GM23338 (cell line): ENCODE measurements at regions not wholly inside any gene's neighbourhood (a gene's known extent, or its start where the extent isn't known, plus 50 kb on each side); places are given as distances from the start of the nearest gene placed in this dataset.

Experiments used
- ATAC-seq: fragments of 200-7000 bp; cut with Tn5 transposase; 3 replicates; pipeline ENCODE4 v1.9.1; 2020
- DNase-seq: peaks from one replicate; pipeline ENCODE4 v3.0.0-alpha.2; 2015; ENCODE audit warnings: low spot score
- H2AFZ ChIP-seq: fragments of 200-600 bp; sonication (generic); 2 replicates; pipeline ENCODE4 v1.8.0; 2016; ENCODE audit warnings: antibody characterized with exemption, mild to moderate bottlenecking, moderate library complexity
- H3F3A ChIP-seq: fragments of 200-600 bp; sonication (generic); replicated peaks from 2 replicates; pipeline ENCODE4 v1.8.0; 2017; ENCODE audit warnings: antibody characterized with exemption, mixed run types, low read depth
- H3K27ac ChIP-seq: fragments of 200-600 bp; sonication (generic); 2 replicates; pipeline ENCODE4 v1.6.1; 2016; ENCODE audit warnings: low read depth
- H3K27me3 ChIP-seq: fragments of 200-600 bp; sonication (generic); 2 replicates; pipeline ENCODE4 v1.8.0; 2016; ENCODE audit warnings: mild to moderate bottlenecking, mixed run types, moderate library complexity; ENCODE audit not compliant: insufficient read depth
- H3K36me3 ChIP-seq: fragments of 200-600 bp; sonication (generic); 2 replicates; pipeline ENCODE4 v1.8.0; 2016; ENCODE audit warnings: mild to moderate bottlenecking; ENCODE audit not compliant: insufficient read depth
- H3K4me1 ChIP-seq: fragments of 200-600 bp; sonication (generic); 2 replicates; pipeline ENCODE4 v1.8.0; 2016; ENCODE audit warnings: mild to moderate bottlenecking, moderate library complexity; ENCODE audit not compliant: insufficient read depth
- H3K4me2 ChIP-seq: fragments of 200-600 bp; sonication (generic); 2 replicates; pipeline ENCODE4 v1.7.1; 2017; ENCODE audit warnings: mixed run types
- H3K4me3 ChIP-seq: fragments of 200-600 bp; sonication (generic); 2 replicates; pipeline ENCODE4 v1.6.1; 2016; ENCODE audit warnings: mixed run types
- H3K79me2 ChIP-seq: fragments of 200-600 bp; sonication (generic); replicated peaks from 2 replicates; pipeline ENCODE4 v1.8.0; 2017; ENCODE audit warnings: mild to moderate bottlenecking; ENCODE audit not compliant: insufficient read depth
- H3K9me2 ChIP-seq: fragments of 200-600 bp; sonication (generic); 2 replicates; pipeline ENCODE4 v1.8.0; 2017; ENCODE audit not compliant: insufficient read depth
- H4K20me1 ChIP-seq: fragments of 200-600 bp; sonication (generic); replicated peaks from 2 replicates; pipeline ENCODE4 v1.8.0; 2017; ENCODE audit warnings: mild to moderate bottlenecking; ENCODE audit not compliant: insufficient read depth
- H3K27ac Mint-ChIP-seq: 2 replicates; pipeline ENCODE4 v1.8.0; 2020; ENCODE audit warnings: inconsistent platforms, mild to moderate bottlenecking, moderate library complexity, mixed read lengths
- H3K27me3 Mint-ChIP-seq: 3 replicates; pipeline ENCODE4 v1.8.0; 2022; ENCODE audit warnings: low read depth, mild to moderate bottlenecking, moderate library complexity, mixed read lengths, inconsistent platforms; ENCODE audit not compliant: insufficient read depth, poor library complexity
- H3K36me3 Mint-ChIP-seq: 3 replicates; pipeline ENCODE4 v1.8.0; 2021; ENCODE audit warnings: low read depth, mild to moderate bottlenecking, inconsistent platforms, moderate library complexity, mixed read lengths
- H3K4me1 Mint-ChIP-seq: 3 replicates; pipeline ENCODE4 v1.8.0; 2020; ENCODE audit warnings: mild to moderate bottlenecking, inconsistent platforms, mixed read lengths
- H3K4me3 Mint-ChIP-seq: 3 replicates; pipeline ENCODE4 v1.8.0; 2021; ENCODE audit warnings: moderate library complexity, mild to moderate bottlenecking, inconsistent platforms, mixed read lengths
- H3K9me3 Mint-ChIP-seq: 3 replicates; pipeline ENCODE4 v1.8.0; 2020; ENCODE audit warnings: moderate library complexity, mild to moderate bottlenecking, inconsistent platforms, mixed read lengths
- CREB1 ChIP-seq: fragments of 250-450 bp; sonication (Bioruptor Pico); IDR thresholded peaks from 2 replicates; pipeline ENCODE4 v1.5.0; 2020; ENCODE audit warnings: low read depth, mild to moderate bottlenecking, moderate library complexity
- EZH2 ChIP-seq: fragments of 200-600 bp; sonication (generic); IDR thresholded peaks from one replicate; pipeline ENCODE4 v1.8.0; 2017; ENCODE audit warnings: antibody characterized with exemption, mild to moderate bottlenecking, low read depth; ENCODE audit not compliant: unreplicated experiment
- EZH2phosphoT487 ChIP-seq: fragments of 200-600 bp; sonication (generic); IDR thresholded peaks from one replicate; pipeline ENCODE4 v1.8.1; 2018; ENCODE audit warnings: antibody characterized with exemption; ENCODE audit not compliant: unreplicated experiment
- JUNB ChIP-seq: IDR thresholded peaks from one replicate; pipeline ENCODE4 v1.6.1; 2016; ENCODE audit warnings: antibody characterized with exemption; ENCODE audit not compliant: unreplicated experiment
- NANOG ChIP-seq: IDR thresholded peaks from 2 replicates; pipeline ENCODE4 v1.6.1; 2016; ENCODE audit warnings: antibody characterized with exemption, borderline replicate concordance
- POLR2AphosphoS5 ChIP-seq: IDR thresholded peaks from 2 replicates; pipeline ENCODE4 v1.6.1; 2016; ENCODE audit warnings: antibody characterized with exemption, low read depth
- STAT1 ChIP-seq: IDR thresholded peaks from one replicate; pipeline ENCODE4 v1.6.1; 2016; ENCODE audit warnings: antibody characterized with exemption; ENCODE audit not compliant: unreplicated experiment
- ZNF114 ChIP-seq: fragments of 250-450 bp; sonication (Bioruptor Pico); IDR thresholded peaks from 2 replicates; pipeline ENCODE4 v1.5.0; 2020; ENCODE audit warnings: mild to moderate bottlenecking, moderate library complexity
- ZNF331 ChIP-seq: fragments of 250-450 bp; sonication (Bioruptor Pico); IDR thresholded peaks from 2 replicates; pipeline ENCODE4 v1.5.0; 2020; ENCODE audit warnings: low read depth, mild to moderate bottlenecking, moderate library complexity
- TF ChIP-seq, protein P1 (sequence below): IDR thresholded peaks from 2 replicates; pipeline ENCODE4 v1.6.1; 2016; ENCODE audit warnings: antibody characterized with exemption
- TF ChIP-seq, protein P2 (sequence below), 2 experiments: fragments of 200-600 bp in 1 of 2; sonication (generic) in 1 of 2; conservative IDR thresholded peaks; 2 replicates each; pipeline versions ENCODE4 v1.5.1 to v1.6.1; 2016 to 2017; ENCODE audit warnings: antibody characterized with exemption in 2 of 2, low read depth in 2 of 2, mild to moderate bottlenecking in 2 of 2, moderate library complexity in 1 of 2
- TF ChIP-seq, protein P3 (sequence below): fragments of 250-450 bp; sonication (Bioruptor Pico); IDR thresholded peaks from 2 replicates; pipeline ENCODE4 v1.5.0; 2020; ENCODE audit warnings: mild to moderate bottlenecking, moderate library complexity
- TF ChIP-seq, protein P4 (sequence below): IDR thresholded peaks from one replicate; pipeline ENCODE4 v1.6.1; 2018; ENCODE audit warnings: antibody characterized with exemption; ENCODE audit not compliant: unreplicated experiment

DNA sequence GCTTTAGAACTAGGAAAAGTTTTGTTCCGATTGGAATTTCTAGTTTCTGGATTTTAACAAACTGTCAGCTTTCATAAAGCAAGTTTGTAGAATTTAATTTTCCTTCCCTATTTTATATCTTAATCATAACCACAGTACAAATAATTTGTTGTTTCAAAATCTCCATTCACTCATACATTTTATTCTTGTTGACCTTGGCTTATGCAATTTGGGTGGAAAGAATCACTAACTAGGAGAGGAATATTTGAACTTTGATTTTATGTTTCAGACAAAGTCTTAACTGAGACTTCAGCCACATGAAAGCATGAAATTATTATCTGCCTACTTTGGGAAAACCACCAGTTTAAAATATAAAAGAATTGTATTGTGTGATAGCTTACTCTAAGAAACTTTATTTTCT, 427.9 kb downstream of the SPRY1 start:
- Mint-ChIP-seq H3K27me3 (no peaks in the 10 kb centered on the region), H3K36me3 (no peaks in the 10 kb centered on the region; the same call in 2 of the 3 replicates), H3K27ac (no peak overlapping the region), H3K4me3 (no peak overlapping the region), H3K4me1 (no peaks in the 10 kb centered on the region), H3K9me3 (peaks cover 6% of the 10 kb centered on the region; the same call in 2 of the 3 replicates)
- Histone ChIP-seq H3K27me3 (no peaks in the 10 kb centered on the region), H3K36me3 (no peaks in the 10 kb centered on the region), H3K4me2 (no peak overlapping the region), H2AFZ (no peak overlapping the region), H3F3A (no peaks in the 10 kb centered on the region), H3K4me3 (no peak overlapping the region), H3K4me1 (no peaks in the 10 kb centered on the region), H3K27ac (no peak overlapping the region), H3K9me2 (no peaks in the 10 kb centered on the region), H3K79me2 (no peaks in the 10 kb centered on the region), H4K20me1 (no peaks in the 10 kb centered on the region)
- no peak for TF ChIP-seq ZNF331 (CRISPR knock-in tag)
- TF ChIP-seq, protein P1, sequence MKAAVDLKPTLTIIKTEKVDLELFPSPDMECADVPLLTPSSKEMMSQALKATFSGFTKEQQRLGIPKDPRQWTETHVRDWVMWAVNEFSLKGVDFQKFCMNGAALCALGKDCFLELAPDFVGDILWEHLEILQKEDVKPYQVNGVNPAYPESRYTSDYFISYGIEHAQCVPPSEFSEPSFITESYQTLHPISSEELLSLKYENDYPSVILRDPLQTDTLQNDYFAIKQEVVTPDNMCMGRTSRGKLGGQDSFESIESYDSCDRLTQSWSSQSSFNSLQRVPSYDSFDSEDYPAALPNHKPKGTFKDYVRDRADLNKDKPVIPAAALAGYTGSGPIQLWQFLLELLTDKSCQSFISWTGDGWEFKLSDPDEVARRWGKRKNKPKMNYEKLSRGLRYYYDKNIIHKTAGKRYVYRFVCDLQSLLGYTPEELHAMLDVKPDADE: no peak
- TF ChIP-seq ZNF114 (CRISPR knock-in tag): no peak
- TF ChIP-seq, protein P2, sequence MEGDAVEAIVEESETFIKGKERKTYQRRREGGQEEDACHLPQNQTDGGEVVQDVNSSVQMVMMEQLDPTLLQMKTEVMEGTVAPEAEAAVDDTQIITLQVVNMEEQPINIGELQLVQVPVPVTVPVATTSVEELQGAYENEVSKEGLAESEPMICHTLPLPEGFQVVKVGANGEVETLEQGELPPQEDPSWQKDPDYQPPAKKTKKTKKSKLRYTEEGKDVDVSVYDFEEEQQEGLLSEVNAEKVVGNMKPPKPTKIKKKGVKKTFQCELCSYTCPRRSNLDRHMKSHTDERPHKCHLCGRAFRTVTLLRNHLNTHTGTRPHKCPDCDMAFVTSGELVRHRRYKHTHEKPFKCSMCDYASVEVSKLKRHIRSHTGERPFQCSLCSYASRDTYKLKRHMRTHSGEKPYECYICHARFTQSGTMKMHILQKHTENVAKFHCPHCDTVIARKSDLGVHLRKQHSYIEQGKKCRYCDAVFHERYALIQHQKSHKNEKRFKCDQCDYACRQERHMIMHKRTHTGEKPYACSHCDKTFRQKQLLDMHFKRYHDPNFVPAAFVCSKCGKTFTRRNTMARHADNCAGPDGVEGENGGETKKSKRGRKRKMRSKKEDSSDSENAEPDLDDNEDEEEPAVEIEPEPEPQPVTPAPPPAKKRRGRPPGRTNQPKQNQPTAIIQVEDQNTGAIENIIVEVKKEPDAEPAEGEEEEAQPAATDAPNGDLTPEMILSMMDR (conservative IDR thresholded peaks at IDR 0.05; ENCODE audit: low read depth in 2 of 2): no peak
- no peak for TF ChIP-seq JUNB
- no peak for TF ChIP-seq POLR2AphosphoS5
- TF ChIP-seq, protein P3, sequence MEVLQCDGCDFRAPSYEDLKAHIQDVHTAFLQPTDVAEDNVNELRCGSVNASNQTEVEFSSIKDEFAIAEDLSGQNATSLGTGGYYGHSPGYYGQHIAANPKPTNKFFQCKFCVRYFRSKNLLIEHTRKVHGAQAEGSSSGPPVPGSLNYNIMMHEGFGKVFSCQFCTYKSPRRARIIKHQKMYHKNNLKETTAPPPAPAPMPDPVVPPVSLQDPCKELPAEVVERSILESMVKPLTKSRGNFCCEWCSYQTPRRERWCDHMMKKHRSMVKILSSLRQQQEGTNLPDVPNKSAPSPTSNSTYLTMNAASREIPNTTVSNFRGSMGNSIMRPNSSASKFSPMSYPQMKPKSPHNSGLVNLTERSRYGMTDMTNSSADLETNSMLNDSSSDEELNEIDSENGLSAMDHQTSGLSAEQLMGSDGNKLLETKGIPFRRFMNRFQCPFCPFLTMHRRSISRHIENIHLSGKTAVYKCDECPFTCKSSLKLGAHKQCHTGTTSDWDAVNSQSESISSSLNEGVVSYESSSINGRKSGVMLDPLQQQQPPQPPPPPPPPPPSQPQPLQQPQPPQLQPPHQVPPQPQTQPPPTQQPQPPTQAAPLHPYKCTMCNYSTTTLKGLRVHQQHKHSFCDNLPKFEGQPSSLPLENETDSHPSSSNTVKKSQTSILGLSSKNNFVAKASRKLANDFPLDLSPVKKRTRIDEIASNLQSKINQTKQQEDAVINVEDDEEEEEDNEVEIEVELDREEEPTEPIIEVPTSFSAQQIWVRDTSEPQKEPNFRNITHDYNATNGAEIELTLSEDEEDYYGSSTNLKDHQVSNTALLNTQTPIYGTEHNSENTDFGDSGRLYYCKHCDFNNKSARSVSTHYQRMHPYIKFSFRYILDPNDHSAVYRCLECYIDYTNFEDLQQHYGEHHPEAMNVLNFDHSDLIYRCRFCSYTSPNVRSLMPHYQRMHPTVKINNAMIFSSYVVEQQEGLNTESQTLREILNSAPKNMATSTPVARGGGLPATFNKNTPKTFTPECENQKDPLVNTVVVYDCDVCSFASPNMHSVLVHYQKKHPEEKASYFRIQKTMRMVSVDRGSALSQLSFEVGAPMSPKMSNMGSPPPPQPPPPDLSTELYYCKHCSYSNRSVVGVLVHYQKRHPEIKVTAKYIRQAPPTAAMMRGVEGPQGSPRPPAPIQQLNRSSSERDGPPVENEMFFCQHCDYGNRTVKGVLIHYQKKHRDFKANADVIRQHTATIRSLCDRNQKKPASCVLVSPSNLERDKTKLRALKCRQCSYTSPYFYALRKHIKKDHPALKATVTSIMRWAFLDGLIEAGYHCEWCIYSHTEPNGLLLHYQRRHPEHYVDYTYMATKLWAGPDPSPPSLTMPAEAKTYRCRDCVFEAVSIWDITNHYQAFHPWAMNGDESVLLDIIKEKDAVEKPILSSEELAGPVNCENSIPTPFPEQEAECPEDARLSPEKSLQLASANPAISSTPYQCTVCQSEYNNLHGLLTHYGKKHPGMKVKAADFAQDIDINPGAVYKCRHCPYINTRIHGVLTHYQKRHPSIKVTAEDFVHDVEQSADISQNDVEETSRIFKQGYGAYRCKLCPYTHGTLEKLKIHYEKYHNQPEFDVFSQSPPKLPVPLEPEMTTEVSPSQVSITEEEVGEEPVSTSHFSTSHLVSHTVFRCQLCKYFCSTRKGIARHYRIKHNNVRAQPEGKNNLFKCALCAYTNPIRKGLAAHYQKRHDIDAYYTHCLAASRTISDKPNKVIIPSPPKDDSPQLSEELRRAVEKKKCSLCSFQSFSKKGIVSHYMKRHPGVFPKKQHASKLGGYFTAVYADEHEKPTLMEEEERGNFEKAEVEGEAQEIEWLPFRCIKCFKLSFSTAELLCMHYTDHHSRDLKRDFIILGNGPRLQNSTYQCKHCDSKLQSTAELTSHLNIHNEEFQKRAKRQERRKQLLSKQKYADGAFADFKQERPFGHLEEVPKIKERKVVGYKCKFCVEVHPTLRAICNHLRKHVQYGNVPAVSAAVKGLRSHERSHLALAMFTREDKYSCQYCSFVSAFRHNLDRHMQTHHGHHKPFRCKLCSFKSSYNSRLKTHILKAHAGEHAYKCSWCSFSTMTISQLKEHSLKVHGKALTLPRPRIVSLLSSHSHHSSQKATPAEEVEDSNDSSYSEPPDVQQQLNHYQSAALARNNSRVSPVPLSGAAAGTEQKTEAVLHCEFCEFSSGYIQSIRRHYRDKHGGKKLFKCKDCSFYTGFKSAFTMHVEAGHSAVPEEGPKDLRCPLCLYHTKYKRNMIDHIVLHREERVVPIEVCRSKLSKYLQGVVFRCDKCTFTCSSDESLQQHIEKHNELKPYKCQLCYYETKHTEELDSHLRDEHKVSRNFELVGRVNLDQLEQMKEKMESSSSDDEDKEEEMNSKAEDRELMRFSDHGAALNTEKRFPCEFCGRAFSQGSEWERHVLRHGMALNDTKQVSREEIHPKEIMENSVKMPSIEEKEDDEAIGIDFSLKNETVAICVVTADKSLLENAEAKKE (CRISPR knock-in tag): no peak
- TF ChIP-seq STAT1: no peak
- TF ChIP-seq NANOG: no peak
- TF ChIP-seq CREB1 (CRISPR knock-in tag): no peak
- TF ChIP-seq EZH2phosphoT487: no peak
- TF ChIP-seq, protein P4, sequence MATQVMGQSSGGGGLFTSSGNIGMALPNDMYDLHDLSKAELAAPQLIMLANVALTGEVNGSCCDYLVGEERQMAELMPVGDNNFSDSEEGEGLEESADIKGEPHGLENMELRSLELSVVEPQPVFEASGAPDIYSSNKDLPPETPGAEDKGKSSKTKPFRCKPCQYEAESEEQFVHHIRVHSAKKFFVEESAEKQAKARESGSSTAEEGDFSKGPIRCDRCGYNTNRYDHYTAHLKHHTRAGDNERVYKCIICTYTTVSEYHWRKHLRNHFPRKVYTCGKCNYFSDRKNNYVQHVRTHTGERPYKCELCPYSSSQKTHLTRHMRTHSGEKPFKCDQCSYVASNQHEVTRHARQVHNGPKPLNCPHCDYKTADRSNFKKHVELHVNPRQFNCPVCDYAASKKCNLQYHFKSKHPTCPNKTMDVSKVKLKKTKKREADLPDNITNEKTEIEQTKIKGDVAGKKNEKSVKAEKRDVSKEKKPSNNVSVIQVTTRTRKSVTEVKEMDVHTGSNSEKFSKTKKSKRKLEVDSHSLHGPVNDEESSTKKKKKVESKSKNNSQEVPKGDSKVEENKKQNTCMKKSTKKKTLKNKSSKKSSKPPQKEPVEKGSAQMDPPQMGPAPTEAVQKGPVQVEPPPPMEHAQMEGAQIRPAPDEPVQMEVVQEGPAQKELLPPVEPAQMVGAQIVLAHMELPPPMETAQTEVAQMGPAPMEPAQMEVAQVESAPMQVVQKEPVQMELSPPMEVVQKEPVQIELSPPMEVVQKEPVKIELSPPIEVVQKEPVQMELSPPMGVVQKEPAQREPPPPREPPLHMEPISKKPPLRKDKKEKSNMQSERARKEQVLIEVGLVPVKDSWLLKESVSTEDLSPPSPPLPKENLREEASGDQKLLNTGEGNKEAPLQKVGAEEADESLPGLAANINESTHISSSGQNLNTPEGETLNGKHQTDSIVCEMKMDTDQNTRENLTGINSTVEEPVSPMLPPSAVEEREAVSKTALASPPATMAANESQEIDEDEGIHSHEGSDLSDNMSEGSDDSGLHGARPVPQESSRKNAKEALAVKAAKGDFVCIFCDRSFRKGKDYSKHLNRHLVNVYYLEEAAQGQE: no peak
- no peak for TF ChIP-seq EZH2
- ATAC-seq (no peak), DNase-seq (no peak)
